HCT116 (cell line): ENCODE measurements at regions not wholly inside any gene's neighbourhood (a gene's known extent, or its start where the extent isn't known, plus 50 kb on each side); places are given as distances from the start of the nearest gene placed in this dataset.

Source experiments
- CBX3 ChIP-seq: IDR thresholded peaks from 2 replicates; pipeline ENCODE4 v1.6.1; 2012; ENCODE audit warnings: low read depth
- EZH2phosphoT487 ChIP-seq: fragments of 200-600 bp; IDR thresholded peaks from 2 replicates; pipeline ENCODE4 v1.6.1; 2018; ENCODE audit warnings: antibody characterized with exemption, borderline replicate concordance
- POLR2A ChIP-seq: IDR thresholded peaks from 2 replicates; pipeline ENCODE4 v1.7.0; 2011; ENCODE audit warnings: borderline replicate concordance; ENCODE audit not compliant: insufficient read depth, insufficient read length; ENCODE audit errors: extremely low read depth
- POLR2AphosphoS5 ChIP-seq: IDR thresholded peaks from 2 replicates; pipeline ENCODE4 v1.6.1; 2011; ENCODE audit warnings: mild to moderate bottlenecking, low read depth, low read length, moderate library complexity
- RAD21 ChIP-seq: IDR thresholded peaks from 2 replicates; pipeline ENCODE4 v1.6.1; 2012; ENCODE audit warnings: low read depth, mild to moderate bottlenecking
- SRF ChIP-seq: IDR thresholded peaks from 2 replicates; pipeline ENCODE4 v1.6.1; 2012; ENCODE audit warnings: low read depth
- ZFX ChIP-seq: fragments of 450-650 bp; IDR thresholded peaks from 2 replicates; pipeline ENCODE4 v1.6.1; 2017
- TF ChIP-seq, protein P1 (sequence below), 3 experiments: fragments of 200-600 bp in 1 of 3; sonication (generic) in 1 of 3; IDR thresholded peaks in 2 of 3; conservative IDR thresholded peaks in 1 of 3; 2 replicates each; pipeline ENCODE4 v1.5.1; 2012 to 2017; ENCODE audit warnings: low read depth in 2 of 3, low read length in 2 of 3, antibody characterized with exemption in 1 of 3, borderline replicate concordance in 1 of 3, control low read depth in 1 of 3, mild to moderate bottlenecking in 1 of 3, mixed read lengths in 1 of 3, mixed run types in 1 of 3, moderate library complexity in 1 of 3; ENCODE audit not compliant: insufficient read depth in 1 of 3
- TF ChIP-seq, protein P2 (sequence below): IDR thresholded peaks from 2 replicates; pipeline ENCODE4 v1.6.1; 2012
- TF ChIP-seq, protein P3 (sequence below): IDR thresholded peaks from 2 replicates; pipeline ENCODE4 v1.6.1; 2012
- TF ChIP-seq, protein P4 (sequence below): IDR thresholded peaks from 2 replicates; pipeline ENCODE4 v1.6.1; 2011; ENCODE audit warnings: mild to moderate bottlenecking, low read length, moderate library complexity; ENCODE audit not compliant: insufficient replicate concordance; ENCODE audit errors: extremely low read depth

DNA sequence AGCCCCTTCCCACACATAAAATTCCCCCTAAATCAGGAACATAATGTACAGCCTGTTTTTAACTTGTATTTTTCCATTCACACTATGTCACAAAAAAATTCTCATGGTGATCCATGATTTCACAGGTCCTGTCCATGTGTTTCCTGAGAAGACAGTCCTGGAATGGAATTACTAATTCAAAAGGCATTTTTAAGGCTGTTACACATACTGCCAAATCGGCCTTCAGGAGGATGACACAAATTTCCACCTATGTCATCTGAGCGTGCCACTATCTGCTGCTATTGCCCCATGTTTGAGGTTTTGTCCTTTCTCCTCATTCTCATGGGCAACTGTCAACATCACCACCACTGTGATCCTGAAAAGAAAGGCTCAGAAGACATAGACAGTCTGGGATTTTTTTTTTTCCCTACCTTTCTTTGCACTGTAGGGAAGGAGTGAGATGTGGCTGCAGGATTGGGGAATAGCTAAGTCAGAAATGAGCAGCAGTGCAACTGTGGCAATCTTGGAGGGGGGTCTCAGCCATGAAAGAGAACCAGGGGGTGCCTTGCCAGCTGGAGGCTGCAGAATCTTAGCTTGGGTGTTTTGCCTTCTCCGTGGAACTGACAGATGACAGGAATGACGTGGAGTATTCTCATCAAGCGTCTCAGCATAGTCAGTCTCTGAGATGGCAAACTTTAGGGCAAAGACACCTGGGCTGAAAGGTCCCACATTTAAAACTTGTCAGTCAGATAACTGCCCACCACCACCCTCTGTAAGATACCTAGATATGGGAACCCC is 73.4 kb downstream of the MARCHF4 start:
- TF ChIP-seq, protein P1, sequence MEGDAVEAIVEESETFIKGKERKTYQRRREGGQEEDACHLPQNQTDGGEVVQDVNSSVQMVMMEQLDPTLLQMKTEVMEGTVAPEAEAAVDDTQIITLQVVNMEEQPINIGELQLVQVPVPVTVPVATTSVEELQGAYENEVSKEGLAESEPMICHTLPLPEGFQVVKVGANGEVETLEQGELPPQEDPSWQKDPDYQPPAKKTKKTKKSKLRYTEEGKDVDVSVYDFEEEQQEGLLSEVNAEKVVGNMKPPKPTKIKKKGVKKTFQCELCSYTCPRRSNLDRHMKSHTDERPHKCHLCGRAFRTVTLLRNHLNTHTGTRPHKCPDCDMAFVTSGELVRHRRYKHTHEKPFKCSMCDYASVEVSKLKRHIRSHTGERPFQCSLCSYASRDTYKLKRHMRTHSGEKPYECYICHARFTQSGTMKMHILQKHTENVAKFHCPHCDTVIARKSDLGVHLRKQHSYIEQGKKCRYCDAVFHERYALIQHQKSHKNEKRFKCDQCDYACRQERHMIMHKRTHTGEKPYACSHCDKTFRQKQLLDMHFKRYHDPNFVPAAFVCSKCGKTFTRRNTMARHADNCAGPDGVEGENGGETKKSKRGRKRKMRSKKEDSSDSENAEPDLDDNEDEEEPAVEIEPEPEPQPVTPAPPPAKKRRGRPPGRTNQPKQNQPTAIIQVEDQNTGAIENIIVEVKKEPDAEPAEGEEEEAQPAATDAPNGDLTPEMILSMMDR (IDR thresholded peaks at IDR 0.05 in 2 of 3, conservative IDR thresholded peaks at IDR 0.05 in 1 of 3; ENCODE audit: borderline replicate concordance in 1 of 3, insufficient read depth in 1 of 3, low read depth in 2 of 3, low read length in 2 of 3) = no peak
- no peak for TF ChIP-seq EZH2phosphoT487
- TF ChIP-seq POLR2AphosphoS5 = no peak
- no peak for TF ChIP-seq ZFX
- TF ChIP-seq, protein P2, sequence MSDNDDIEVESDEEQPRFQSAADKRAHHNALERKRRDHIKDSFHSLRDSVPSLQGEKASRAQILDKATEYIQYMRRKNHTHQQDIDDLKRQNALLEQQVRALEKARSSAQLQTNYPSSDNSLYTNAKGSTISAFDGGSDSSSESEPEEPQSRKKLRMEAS = no peak
- no peak for TF ChIP-seq RAD21
- TF ChIP-seq POLR2A = no peak
- TF ChIP-seq, protein P3, sequence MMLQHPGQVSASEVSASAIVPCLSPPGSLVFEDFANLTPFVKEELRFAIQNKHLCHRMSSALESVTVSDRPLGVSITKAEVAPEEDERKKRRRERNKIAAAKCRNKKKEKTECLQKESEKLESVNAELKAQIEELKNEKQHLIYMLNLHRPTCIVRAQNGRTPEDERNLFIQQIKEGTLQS = no peak
- no peak for TF ChIP-seq CBX3
- TF ChIP-seq, protein P4, sequence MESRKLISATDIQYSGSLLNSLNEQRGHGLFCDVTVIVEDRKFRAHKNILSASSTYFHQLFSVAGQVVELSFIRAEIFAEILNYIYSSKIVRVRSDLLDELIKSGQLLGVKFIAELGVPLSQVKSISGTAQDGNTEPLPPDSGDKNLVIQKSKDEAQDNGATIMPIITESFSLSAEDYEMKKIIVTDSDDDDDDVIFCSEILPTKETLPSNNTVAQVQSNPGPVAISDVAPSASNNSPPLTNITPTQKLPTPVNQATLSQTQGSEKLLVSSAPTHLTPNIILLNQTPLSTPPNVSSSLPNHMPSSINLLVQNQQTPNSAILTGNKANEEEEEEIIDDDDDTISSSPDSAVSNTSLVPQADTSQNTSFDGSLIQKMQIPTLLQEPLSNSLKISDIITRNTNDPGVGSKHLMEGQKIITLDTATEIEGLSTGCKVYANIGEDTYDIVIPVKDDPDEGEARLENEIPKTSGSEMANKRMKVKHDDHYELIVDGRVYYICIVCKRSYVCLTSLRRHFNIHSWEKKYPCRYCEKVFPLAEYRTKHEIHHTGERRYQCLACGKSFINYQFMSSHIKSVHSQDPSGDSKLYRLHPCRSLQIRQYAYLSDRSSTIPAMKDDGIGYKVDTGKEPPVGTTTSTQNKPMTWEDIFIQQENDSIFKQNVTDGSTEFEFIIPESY = no peak
- TF ChIP-seq SRF = no peak
